CD4-positive, alpha-beta T cell treated with Interleukin-6 for 4 hours (primary cell): ENCODE measurements at regions not wholly inside any gene's neighbourhood (a gene's known extent, or its start where the extent isn't known, plus 50 kb on each side); places are given as distances from the start of the nearest gene placed in this dataset.

Source experiments
- DNase-seq: peaks from one replicate; pipeline ENCODE4 v3.0.0-alpha.2; 2020; ENCODE audit warnings: mixed read lengths

GRCh38 chr22:49026494-49027367 is 800.9 kb downstream of the BRD1 start:
- DNase-seq = no peak

GRCh38 chr22:49025791-49026493 is 801.7 kb downstream of the BRD1 start:
- DNase-seq = no peak

- DNase-seq = no peak
Measured at GRCh38 chr22:49024775-49025440, 802.8 kb downstream of the BRD1 start.

GRCh38 chr22:49023879-49024774 is 803.5 kb downstream of the BRD1 start:
- no peak for DNase-seq

- DNase-seq = no peak
Measured at GRCh38 chr22:49023161-49023878, 804.4 kb downstream of the BRD1 start.

GRCh38 chr22:49022816-49023160 is 804.9 kb downstream of the BRD1 start:
- DNase-seq = no peak

GRCh38 chr22:49021926-49022815 is 805.5 kb downstream of the BRD1 start:
- no peak for DNase-seq

- no peak for DNase-seq
Measured at GRCh38 chr22:49021131-49021925, 806.3 kb downstream of the BRD1 start.

GRCh38 chr22:49019737-49020713 is 807.6 kb downstream of the BRD1 start:
- no peak for DNase-seq

GRCh38 chr22:49018601-49019000 is 809.1 kb downstream of the BRD1 start:
- DNase-seq = no peak

- no peak for DNase-seq
Measured at GRCh38 chr22:49017482-49018329, 810.0 kb downstream of the BRD1 start.

GRCh38 chr22:49016909-49017481 is 810.7 kb downstream of the BRD1 start:
- DNase-seq = no peak

GRCh38 chr22:49015993-49016908 is 811.4 kb downstream of the BRD1 start:
- DNase-seq = no peak

GRCh38 chr22:49015459-49015858 is 812.2 kb downstream of the BRD1 start:
- DNase-seq = no peak

GRCh38 chr22:49014227-49015201 is 813.2 kb downstream of the BRD1 start:
- no peak for DNase-seq
